ENCODE measurements at regions not wholly inside any gene's neighbourhood (a gene's known extent, or its start where the extent isn't known, plus 50 kb on each side); places are given as distances from the start of the nearest gene placed in this dataset.

DNA sequence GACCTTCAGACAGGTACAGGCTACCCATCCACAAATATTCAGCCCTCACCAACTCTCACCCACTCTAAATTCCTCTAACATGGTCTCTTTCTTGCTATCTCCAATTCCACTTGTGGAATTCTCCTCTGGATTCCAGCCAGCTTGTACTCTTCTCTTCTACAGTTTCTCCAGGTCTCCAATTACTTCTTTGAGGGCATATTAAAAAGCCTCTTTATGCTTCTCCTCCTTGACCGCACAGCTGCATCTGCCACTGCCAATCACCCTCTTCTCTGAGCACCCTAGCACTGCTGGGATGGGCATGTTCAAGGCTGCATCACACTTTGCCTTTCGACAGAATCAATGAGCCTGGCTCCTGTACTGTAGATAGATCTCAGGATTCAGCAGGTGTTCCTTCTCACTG, 101.5 kb upstream of the ANKRD1 start:
- TF ChIP-seq CEBPB (IDR thresholded peaks at IDR 0.05) (no peak), CREB1 (IDR thresholded peaks at IDR 0.05; ENCODE audit: low read depth) (no peak), YY1 (IDR thresholded peaks at IDR 0.05; ENCODE audit: low read depth) (no peak)
